ENCODE measurements at regions not wholly inside any gene's neighbourhood (a gene's known extent, or its start where the extent isn't known, plus 50 kb on each side); places are given as distances from the start of the nearest gene placed in this dataset.

DNA sequence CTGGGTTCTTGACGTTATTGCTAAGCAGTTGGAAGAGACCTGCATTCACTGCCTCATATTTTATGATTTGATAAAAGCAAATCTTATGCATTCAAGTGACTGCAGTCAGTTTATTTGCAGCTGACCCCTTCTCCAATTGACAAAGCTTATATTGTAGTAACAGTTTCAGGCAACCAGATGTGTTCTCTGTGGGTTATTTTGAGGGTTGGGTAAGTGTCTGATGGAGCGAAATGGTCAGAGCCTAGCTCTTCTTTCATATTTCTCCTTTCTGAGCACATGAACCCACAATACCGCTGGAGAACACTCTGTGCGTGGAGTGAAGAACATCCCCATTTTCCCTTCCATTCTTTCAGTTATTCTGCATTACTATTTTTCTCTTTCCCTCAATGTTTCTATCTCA is 125.8 kb upstream of the KCNH8 start:
- no peak overlapping the region for H3K4me3 ChIP-seq (ENCODE audit: low read depth, low read length)
- TF ChIP-seq, protein P1, sequence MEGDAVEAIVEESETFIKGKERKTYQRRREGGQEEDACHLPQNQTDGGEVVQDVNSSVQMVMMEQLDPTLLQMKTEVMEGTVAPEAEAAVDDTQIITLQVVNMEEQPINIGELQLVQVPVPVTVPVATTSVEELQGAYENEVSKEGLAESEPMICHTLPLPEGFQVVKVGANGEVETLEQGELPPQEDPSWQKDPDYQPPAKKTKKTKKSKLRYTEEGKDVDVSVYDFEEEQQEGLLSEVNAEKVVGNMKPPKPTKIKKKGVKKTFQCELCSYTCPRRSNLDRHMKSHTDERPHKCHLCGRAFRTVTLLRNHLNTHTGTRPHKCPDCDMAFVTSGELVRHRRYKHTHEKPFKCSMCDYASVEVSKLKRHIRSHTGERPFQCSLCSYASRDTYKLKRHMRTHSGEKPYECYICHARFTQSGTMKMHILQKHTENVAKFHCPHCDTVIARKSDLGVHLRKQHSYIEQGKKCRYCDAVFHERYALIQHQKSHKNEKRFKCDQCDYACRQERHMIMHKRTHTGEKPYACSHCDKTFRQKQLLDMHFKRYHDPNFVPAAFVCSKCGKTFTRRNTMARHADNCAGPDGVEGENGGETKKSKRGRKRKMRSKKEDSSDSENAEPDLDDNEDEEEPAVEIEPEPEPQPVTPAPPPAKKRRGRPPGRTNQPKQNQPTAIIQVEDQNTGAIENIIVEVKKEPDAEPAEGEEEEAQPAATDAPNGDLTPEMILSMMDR (conservative IDR thresholded peaks at IDR 0.05; ENCODE audit: low read depth, low read length): no peak
- no peak for DNase-seq (ENCODE audit: low read depth)

DNA sequence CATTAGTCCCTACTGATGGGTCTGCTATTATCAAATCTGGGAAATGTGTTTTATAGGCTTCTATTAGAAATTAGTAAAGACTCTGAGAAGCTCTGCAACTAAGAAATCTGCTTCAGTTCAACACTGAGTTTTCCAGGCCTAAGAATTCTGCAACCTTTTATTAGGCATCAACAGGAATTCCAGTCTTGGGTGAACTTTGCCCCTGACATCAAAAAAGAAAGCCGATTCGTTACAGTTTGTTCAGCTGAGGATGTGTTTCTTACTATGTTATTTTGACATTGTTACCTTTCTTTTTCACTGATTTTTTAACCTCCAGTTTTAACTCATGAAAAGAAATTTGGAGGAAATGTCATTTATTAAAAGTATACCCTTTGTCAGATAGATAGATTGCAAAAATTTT is 131.5 kb upstream of the KCNH8 start:
- TF ChIP-seq, protein P1 (conservative IDR thresholded peaks at IDR 0.05; ENCODE audit: low read depth, low read length): no peak
- H3K4me3 ChIP-seq (ENCODE audit: low read depth, low read length): no peak overlapping the region
- no peak for DNase-seq (ENCODE audit: low read depth)

DNA sequence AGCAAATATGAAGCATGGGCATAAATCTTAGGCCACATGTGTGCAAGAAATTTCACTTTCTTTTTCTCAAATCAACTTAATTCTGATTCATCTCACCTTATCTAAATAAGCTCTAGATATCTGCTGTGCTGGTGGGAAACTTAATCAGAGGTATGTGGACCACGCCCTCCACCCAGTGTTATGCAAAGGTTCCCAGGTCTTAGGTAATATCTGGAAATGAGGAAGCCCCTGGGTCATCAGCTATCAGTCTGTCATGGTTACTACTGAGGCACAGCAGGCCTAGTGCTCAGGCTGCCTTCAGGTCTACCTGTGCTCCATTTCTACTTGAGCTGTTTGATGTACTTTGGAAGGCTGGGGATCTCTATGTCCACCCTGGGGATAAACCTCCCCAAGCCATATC is 134.4 kb upstream of the KCNH8 start:
- H3K4me3 ChIP-seq (ENCODE audit: low read depth, low read length): no peak overlapping the region
- no peak for DNase-seq (ENCODE audit: low read depth)
- TF ChIP-seq, protein P1 (conservative IDR thresholded peaks at IDR 0.05; ENCODE audit: low read depth, low read length): no peak

DNA sequence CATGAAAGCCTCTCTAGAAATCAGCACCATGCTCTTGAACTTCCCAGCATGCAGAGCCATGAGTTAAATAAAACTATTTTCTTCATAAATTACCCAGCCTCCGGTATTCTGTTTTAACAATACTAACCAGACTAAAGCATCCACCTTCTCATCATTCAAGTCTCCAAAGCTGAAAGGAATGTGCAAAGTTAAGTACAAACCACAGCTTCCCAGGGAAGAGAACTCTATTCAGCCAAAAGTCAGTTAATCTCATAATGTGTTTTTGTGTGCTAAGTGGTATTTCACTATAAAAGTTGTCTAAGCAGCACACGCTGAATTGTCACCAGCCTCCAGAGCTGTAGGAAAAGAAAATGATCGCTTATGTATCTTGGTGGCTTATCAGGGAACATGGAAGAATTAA is 135.5 kb upstream of the KCNH8 start:
- TF ChIP-seq, protein P1 (conservative IDR thresholded peaks at IDR 0.05; ENCODE audit: low read depth, low read length): no peak
- H3K4me3 ChIP-seq (ENCODE audit: low read depth, low read length): no peak overlapping the region
- DNase-seq (ENCODE audit: low read depth): no peak

DNA sequence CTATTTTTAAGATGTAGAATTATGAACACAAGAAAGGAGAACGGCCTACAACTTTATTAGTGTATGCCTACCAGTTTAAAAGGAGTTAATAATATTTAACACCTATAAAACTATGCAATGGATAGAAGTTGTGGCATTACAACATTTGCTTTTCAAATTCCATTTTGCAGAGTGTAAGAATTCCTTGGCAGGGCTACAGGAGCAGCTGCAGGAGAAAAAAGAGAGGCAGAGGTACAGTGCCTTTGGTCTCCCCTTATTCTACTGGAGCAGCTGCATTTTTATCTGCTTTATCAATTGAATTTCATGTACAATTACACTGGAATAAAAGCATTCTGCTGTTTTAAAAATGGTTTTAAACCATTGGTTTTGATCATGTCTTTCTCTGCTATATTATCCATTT is 145.7 kb upstream of the KCNH8 start:
- H3K4me3 ChIP-seq (ENCODE audit: low read depth, low read length): no peak overlapping the region
- no peak for DNase-seq (ENCODE audit: low read depth)
- TF ChIP-seq, protein P1 (conservative IDR thresholded peaks at IDR 0.05; ENCODE audit: low read depth, low read length): no peak

DNA sequence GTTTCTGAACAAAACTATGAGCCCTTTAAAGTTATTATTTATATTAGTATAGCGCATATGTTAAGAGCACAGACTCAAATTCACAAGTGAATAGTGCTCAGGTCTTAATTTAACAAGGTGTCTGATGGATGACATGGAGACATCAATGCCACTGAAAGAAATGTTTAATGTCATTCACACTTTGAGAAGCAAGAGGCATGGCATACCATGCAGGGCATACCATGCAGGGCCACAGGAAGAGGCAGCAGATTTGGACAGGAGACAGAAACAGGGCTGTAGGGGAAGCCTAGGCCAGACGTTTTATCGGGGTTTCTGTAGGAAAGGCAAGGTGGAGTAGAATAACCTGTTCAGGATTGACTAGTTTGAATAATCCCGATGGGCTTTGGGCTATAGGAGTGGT is 150.2 kb upstream of the KCNH8 start:
- TF ChIP-seq, protein P1 (conservative IDR thresholded peaks at IDR 0.05; ENCODE audit: low read depth, low read length): no peak
- DNase-seq (ENCODE audit: low read depth): no peak

DNA sequence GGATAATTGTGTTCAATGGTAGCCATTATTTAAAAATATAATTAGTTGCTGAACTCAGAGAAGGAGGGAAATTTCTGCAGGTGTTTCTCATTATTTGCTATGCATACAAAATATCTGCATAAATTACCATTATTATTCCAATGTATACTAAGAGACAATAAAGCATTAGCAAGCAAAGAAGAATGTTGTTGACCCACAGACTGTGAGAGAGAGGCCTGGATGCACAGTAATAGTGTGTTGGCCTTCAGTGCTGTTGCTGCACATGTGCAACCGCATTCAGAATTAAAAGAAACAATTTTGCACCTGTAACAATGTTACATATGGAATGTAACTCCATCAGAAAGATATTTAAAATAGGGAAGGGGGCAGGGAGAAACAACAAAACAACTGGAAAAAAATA is 155.6 kb upstream of the KCNH8 start:
- DNase-seq (ENCODE audit: low read depth): no peak
- H3K4me3 ChIP-seq (ENCODE audit: low read depth, low read length): no peak overlapping the region
- TF ChIP-seq, protein P1 (conservative IDR thresholded peaks at IDR 0.05; ENCODE audit: low read depth, low read length): no peak

More for the DNA sequence above, 150.2 kb upstream of the KCNH8 start:
- H3K4me3 ChIP-seq (ENCODE audit: low read depth, low read length): no peak overlapping the region

Data from choroid plexus epithelial cell (primary cell).